Urothelium cell line (cell line): ENCODE measurements at regions not wholly inside any gene's neighbourhood (a gene's known extent, or its start where the extent isn't known, plus 50 kb on each side); places are given as distances from the start of the nearest gene placed in this dataset.
A peak's percentile ranks its signal among the peaks of the same experiment; 100 is the strongest.
"Not testable (repeated sequence)": the region's sequence is repeated elsewhere in the genome, so short reads cannot be mapped to it uniquely, and the experiment has no call there.

Experiments used
- DNase-seq: peaks from one replicate; pipeline ENCODE4 v3.0.0; 2011; ENCODE audit warnings: low spot score, mixed read lengths
- FAIRE-seq: peaks from 2 replicates; lab custom pipeline; 2011; peaks lifted over from hg19 to GRCh38; lab: Jason Lieb, UNC

- no peak for FAIRE-seq
- DNase-seq: no peak
Observed at GRCh38 chr7:106456329-106456728, 171.5 kb upstream of the NAMPT start.

- FAIRE-seq (no peak), DNase-seq (no peak)
Observed at GRCh38 chr7:106452031-106452851, 167.5 kb upstream of the NAMPT start.

- DNase-seq: no peak
- no peak for FAIRE-seq
Observed at GRCh38 chr7:106451171-106451570, 166.4 kb upstream of the NAMPT start.

GRCh38 chr7:106450716-106451115 is 165.9 kb upstream of the NAMPT start:
- FAIRE-seq (no peak), DNase-seq (no peak)

GRCh38 chr7:106448992-106449859 is 164.4 kb upstream of the NAMPT start:
- DNase-seq (no peak), FAIRE-seq (no peak)

GRCh38 chr7:106448346-106448991 is 163.7 kb upstream of the NAMPT start:
- no peak for FAIRE-seq
- DNase-seq: no peak

- FAIRE-seq (no peak), DNase-seq (no peak)
Observed at GRCh38 chr7:106447318-106447847, 162.6 kb upstream of the NAMPT start.

GRCh38 chr7:106445366-106445765 is 160.6 kb upstream of the NAMPT start:
- DNase-seq, FAIRE-seq: not testable (repeated sequence)

GRCh38 chr7:106444068-106444655 is 159.4 kb upstream of the NAMPT start:
- FAIRE-seq (no peak), DNase-seq (no peak)

GRCh38 chr7:106443156-106443555 is 158.4 kb upstream of the NAMPT start:
- no peak for FAIRE-seq
- no peak for DNase-seq

- FAIRE-seq (no peak), DNase-seq (no peak)
Observed at GRCh38 chr7:106442476-106442875, 157.7 kb upstream of the NAMPT start.

GRCh38 chr7:106441343-106441742 is 156.6 kb upstream of the NAMPT start:
- not testable (repeated sequence) for FAIRE-seq, DNase-seq

GRCh38 chr7:106436933-106437332 is 152.2 kb upstream of the NAMPT start:
- FAIRE-seq, DNase-seq: not testable (repeated sequence)

GRCh38 chr7:106433377-106433776 is 148.6 kb upstream of the NAMPT start:
- FAIRE-seq (no peak), DNase-seq (no peak)

GRCh38 chr7:106430535-106431455 is 146.0 kb upstream of the NAMPT start:
- no peak for DNase-seq
- FAIRE-seq: no peak

- DNase-seq: no peak
Observed at GRCh38 chr7:106430103-106430502, 145.3 kb upstream of the NAMPT start.

GRCh38 chr7:106426803-106427202 is 142.0 kb upstream of the NAMPT start:
- FAIRE-seq (no peak), DNase-seq (no peak)

More at GRCh38 chr7:106430103-106430502, 145.3 kb upstream of the NAMPT start:
- FAIRE-seq: no peak

- DNase-seq (peak; percentile 76), FAIRE-seq (no peak)
Observed at GRCh38 chr7:106425017-106425719, 140.4 kb upstream of the NAMPT start.

- DNase-seq (no peak), FAIRE-seq (no peak)
Observed at GRCh38 chr7:106424476-106425016, 139.8 kb upstream of the NAMPT start.
